Bronchial epithelial cell (primary cell): ENCODE measurements at regions not wholly inside any gene's neighbourhood (a gene's known extent, or its start where the extent isn't known, plus 50 kb on each side); places are given as distances from the start of the nearest gene placed in this dataset.

Experiments used
- DNase-seq: peaks from one replicate; pipeline ENCODE4 v3.0.0-alpha.2; 2010; ENCODE audit warnings: low read depth
- FAIRE-seq: peaks from 2 replicates; lab custom pipeline; 2011; peaks lifted over from hg19 to GRCh38; lab: Jason Lieb, UNC
- H3K27me3 ChIP-seq: 2 replicates; pipeline ENCODE4 v1.5.1; 2011; ENCODE audit warnings: low read length; ENCODE audit not compliant: control insufficient read depth, insufficient read depth
- H3K36me3 ChIP-seq: 2 replicates; pipeline ENCODE4 v1.5.1; 2011; ENCODE audit warnings: low read length; ENCODE audit not compliant: control insufficient read depth, insufficient read depth
- H3K4me3 ChIP-seq: 2 replicates; pipeline ENCODE4 v1.5.1; 2011; ENCODE audit warnings: mild to moderate bottlenecking, low read depth, low read length, control low read depth
- TF ChIP-seq, protein P1 (sequence below): IDR thresholded peaks from 2 replicates; pipeline ENCODE4 v1.5.1; 2011; ENCODE audit warnings: mild to moderate bottlenecking, moderate library complexity, low read length, control low read depth, inconsistent platforms; ENCODE audit not compliant: insufficient read depth, severe bottlenecking

- H3K36me3 ChIP-seq, result no peaks in the 10 kb centered on the region
- H3K27me3 ChIP-seq, result no peaks in the 10 kb centered on the region
- no peak overlapping the region for H3K4me3 ChIP-seq
- TF ChIP-seq, protein P1, sequence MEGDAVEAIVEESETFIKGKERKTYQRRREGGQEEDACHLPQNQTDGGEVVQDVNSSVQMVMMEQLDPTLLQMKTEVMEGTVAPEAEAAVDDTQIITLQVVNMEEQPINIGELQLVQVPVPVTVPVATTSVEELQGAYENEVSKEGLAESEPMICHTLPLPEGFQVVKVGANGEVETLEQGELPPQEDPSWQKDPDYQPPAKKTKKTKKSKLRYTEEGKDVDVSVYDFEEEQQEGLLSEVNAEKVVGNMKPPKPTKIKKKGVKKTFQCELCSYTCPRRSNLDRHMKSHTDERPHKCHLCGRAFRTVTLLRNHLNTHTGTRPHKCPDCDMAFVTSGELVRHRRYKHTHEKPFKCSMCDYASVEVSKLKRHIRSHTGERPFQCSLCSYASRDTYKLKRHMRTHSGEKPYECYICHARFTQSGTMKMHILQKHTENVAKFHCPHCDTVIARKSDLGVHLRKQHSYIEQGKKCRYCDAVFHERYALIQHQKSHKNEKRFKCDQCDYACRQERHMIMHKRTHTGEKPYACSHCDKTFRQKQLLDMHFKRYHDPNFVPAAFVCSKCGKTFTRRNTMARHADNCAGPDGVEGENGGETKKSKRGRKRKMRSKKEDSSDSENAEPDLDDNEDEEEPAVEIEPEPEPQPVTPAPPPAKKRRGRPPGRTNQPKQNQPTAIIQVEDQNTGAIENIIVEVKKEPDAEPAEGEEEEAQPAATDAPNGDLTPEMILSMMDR, result no peak
- FAIRE-seq (peak; percentile 66), DNase-seq (no peak)
These were observed 199.2 kb downstream of the S1PR1 start for GRCh38 chr1:101435831-101436511.

DNA sequence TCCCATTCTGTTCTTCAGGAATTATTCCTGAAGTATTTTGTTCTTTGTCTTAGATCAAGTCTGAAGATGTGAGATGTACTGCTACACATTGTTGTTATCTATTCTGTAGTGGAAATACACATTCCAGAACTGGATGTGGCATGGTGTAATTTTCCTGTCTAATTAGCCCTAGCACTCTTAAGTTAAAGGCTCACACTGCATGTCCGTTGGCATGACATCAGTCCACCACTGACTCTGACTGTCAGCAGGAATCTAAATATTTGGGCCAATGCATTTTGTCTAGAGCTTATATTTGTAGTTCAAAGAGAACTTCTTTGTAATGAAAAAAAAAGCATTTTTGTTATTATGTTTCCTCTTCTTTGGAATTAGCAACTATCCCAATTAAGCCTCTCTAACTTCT lies 201.0 kb downstream of the S1PR1 start:
- FAIRE-seq (no peak), DNase-seq (no peak)
- no peak overlapping the region for H3K4me3 ChIP-seq
- TF ChIP-seq, protein P1, result no peak
- no peaks in the 10 kb centered on the region for H3K36me3 ChIP-seq
- H3K27me3 ChIP-seq, result no peaks in the 10 kb centered on the region

DNA sequence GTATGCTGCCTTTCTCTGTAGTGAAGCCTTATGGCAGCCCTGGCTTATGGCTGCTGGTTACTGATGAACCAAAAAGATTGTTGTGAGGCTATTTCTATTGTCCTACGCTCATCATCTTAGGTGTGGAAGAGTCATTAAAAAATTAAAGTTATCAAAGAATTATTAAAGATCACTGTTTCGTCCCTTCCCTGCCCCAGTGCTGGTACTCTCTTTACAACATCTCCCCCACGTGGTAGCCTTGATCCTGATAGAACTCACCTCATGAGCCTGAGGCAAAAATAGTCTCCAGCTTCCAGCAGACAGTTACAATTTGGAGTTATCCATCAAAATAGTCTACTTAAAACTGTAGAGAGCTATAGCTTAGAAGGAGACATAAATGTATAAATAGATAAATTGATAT lies 201.5 kb downstream of the S1PR1 start:
- DNase-seq (peak; percentile 7), FAIRE-seq (no peak)
- TF ChIP-seq, protein P1, result peak; percentile 6
- H3K4me3 ChIP-seq, result no peak overlapping the region
- H3K36me3 ChIP-seq, result no peaks in the 10 kb centered on the region
- H3K27me3 ChIP-seq, result no peaks in the 10 kb centered on the region

GRCh38 chr1:101440485-101440884 lies 203.7 kb downstream of the S1PR1 start:
- Histone ChIP-seq H3K27me3 (no peaks in the 10 kb centered on the region), H3K36me3 (no peaks in the 10 kb centered on the region), H3K4me3 (no peak overlapping the region)
- no peak for DNase-seq
- TF ChIP-seq, protein P1, result no peak
- FAIRE-seq, result no peak

DNA sequence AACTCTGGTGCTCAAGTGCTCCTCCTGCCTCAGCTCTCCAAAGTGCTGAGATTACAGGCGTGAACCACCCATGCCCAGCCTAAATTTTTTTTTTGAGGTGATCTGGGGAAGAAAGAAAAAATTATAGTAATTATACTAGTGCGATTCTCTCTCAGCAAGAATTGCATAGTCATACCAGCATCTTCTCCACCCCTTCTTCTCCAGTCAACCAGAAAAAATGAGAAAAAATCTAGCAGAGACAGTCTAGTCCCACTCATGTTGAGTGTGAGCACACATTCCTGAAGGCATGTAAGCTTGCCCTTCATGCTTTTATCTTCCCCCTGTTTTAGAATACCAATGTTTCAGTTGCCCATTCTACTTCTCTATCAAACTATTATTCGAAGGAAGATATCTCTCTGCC lies 207.6 kb downstream of the S1PR1 start:
- Histone ChIP-seq H3K27me3 (no peaks in the 10 kb centered on the region), H3K36me3 (no peaks in the 10 kb centered on the region), H3K4me3 (no peak overlapping the region)
- TF ChIP-seq, protein P1, result no peak
- FAIRE-seq, result no peak
- no peak for DNase-seq
